H1 (cell line): ENCODE measurements at regions not wholly inside any gene's neighbourhood (a gene's known extent, or its start where the extent isn't known, plus 50 kb on each side); places are given as distances from the start of the nearest gene placed in this dataset.
A peak's percentile ranks its signal among the peaks of the same experiment; 100 is the strongest.

ENCODE experiments used
- CTCF ChIA-PET: fragments of 300-600 bp; sonication (Branson Sonifier 250); formaldehyde crosslinking; loops from one replicate; lab custom pipeline; 2021; ENCODE audit not compliant: partially characterized antibody; lab: Charles Lee
- POLR2A ChIA-PET: fragments of 300-600 bp; sonication (Branson Sonifier 250); formaldehyde crosslinking; loops from one replicate; lab custom pipeline; 2021; ENCODE audit warnings: inconsistent platforms; ENCODE audit not compliant: partially characterized antibody; lab: Charles Lee
- DNase-seq, 2 experiments: peaks; one replicate each; pipeline versions ENCODE4 v3.0.0 to v3.0.0-alpha.2; 2010 to 2022; ENCODE audit warnings: low spot score in 2 of 2, low read depth in 1 of 2, mixed read lengths in 1 of 2
- FAIRE-seq: peaks from 2 replicates; lab custom pipeline; 2011; peaks lifted over from hg19 to GRCh38; lab: Jason Lieb, UNC
- H2AFZ ChIP-seq: 2 replicates; pipeline ENCODE4 v1.8.1; 2012; ENCODE audit warnings: low read length, inconsistent platforms
- H2AK5ac ChIP-seq: 2 replicates; pipeline ENCODE4 v1.6.1; 2013; ENCODE audit warnings: low read depth, low read length
- H2BK120ac ChIP-seq: replicated peaks from 2 replicates; pipeline ENCODE3; 2013; ENCODE audit warnings: low read depth, low read length, inconsistent platforms
- H2BK12ac ChIP-seq: 2 replicates; pipeline ENCODE4 v1.6.1; 2013; ENCODE audit warnings: low read depth, low read length
- H2BK15ac ChIP-seq: 2 replicates; pipeline ENCODE4 v1.6.1; 2013; ENCODE audit warnings: low read length
- H2BK20ac ChIP-seq: 2 replicates; pipeline ENCODE4 v1.6.1; 2013; ENCODE audit warnings: low read length
- H2BK5ac ChIP-seq: 2 replicates; pipeline ENCODE4 v1.6.1; 2013; ENCODE audit warnings: low read depth, low read length
- H3K14ac ChIP-seq: 2 replicates; pipeline ENCODE4 v1.6.1; 2013; ENCODE audit warnings: inconsistent platforms; ENCODE audit not compliant: insufficient read length
- H3K18ac ChIP-seq: 2 replicates; pipeline ENCODE4 v1.6.1; 2013; ENCODE audit warnings: low read length; ENCODE audit errors: extremely low read depth
- H3K23ac ChIP-seq: 2 replicates; pipeline ENCODE4 v1.6.1; 2013; ENCODE audit warnings: inconsistent platforms; ENCODE audit not compliant: insufficient read length
- H3K23me2 ChIP-seq: 2 replicates; pipeline ENCODE4 v1.6.1; 2013; ENCODE audit warnings: low read depth, low read length
- H3K27ac ChIP-seq: 2 replicates; pipeline ENCODE4 v1.6.1; 2011; ENCODE audit warnings: low read depth, low read length, inconsistent platforms
- H3K27me3 ChIP-seq, 4 experiments: replicated peaks in 1 of 4; 1 replicate in 1 of 4; 2 replicates in 3 of 4; pipeline versions ENCODE4 v1.6.1 to v1.8.1; 2011 to 2013; ENCODE audit warnings: low read length in 3 of 4, mild to moderate bottlenecking in 3 of 4, inconsistent platforms in 2 of 4, mixed read lengths in 2 of 4, moderate library complexity in 1 of 4; ENCODE audit not compliant: control insufficient read depth in 3 of 4, insufficient read depth in 3 of 4; ENCODE audit errors: extremely low read depth in 1 of 4
- H3K36me3 ChIP-seq, 4 experiments: 2 replicates each; pipeline versions ENCODE4 v1.6.1 to v1.8.1; 2011 to 2013; ENCODE audit warnings: mild to moderate bottlenecking in 4 of 4, low read length in 3 of 4, moderate library complexity in 2 of 4, control low read depth in 1 of 4, inconsistent platforms in 1 of 4; ENCODE audit not compliant: insufficient read depth in 4 of 4, control insufficient read depth in 2 of 4
- H3K4ac ChIP-seq: replicated peaks from 2 replicates; pipeline ENCODE3; 2013; ENCODE audit warnings: low read length, low read depth, mixed read lengths, inconsistent platforms; ENCODE audit not compliant: insufficient read length
- H3K4me1 ChIP-seq, 4 experiments: replicated peaks in 1 of 4; 1 replicate in 1 of 4; 2 replicates in 3 of 4; pipeline versions ENCODE4 v1.6.1 to v1.8.1; 2011 to 2013; ENCODE audit warnings: low read length in 3 of 4, inconsistent platforms in 2 of 4, mixed read lengths in 1 of 4; ENCODE audit not compliant: insufficient read depth in 4 of 4, control insufficient read depth in 3 of 4
- H3K4me2 ChIP-seq, 2 experiments: 2 replicates each; pipeline versions ENCODE4 v1.6.1 to v1.8.1; 2011 to 2013; ENCODE audit warnings: low read depth in 2 of 2, low read length in 2 of 2, control low read depth in 1 of 2, inconsistent platforms in 1 of 2, mild to moderate bottlenecking in 1 of 2; ENCODE audit not compliant: insufficient read depth in 1 of 2
- H3K4me3 ChIP-seq, 4 experiments: fragments of 200-600, 300-600 bp in 1 of 4; sonication (generic), shearing (Covaris generic), sonication (Bioruptor Twin) in 1 of 4; 2 replicates each; pipeline versions ENCODE4 v1.5.1 to v1.8.1; 2011 to 2016; ENCODE audit warnings: low read length in 4 of 4, low read depth in 3 of 4, control low read depth in 2 of 4, inconsistent platforms in 2 of 4, mild to moderate bottlenecking in 2 of 4, mixed read lengths in 1 of 4, moderate library complexity in 1 of 4; ENCODE audit not compliant: insufficient read depth in 2 of 4; ENCODE audit errors: extremely low read depth in 1 of 4
- H3K56ac ChIP-seq: replicated peaks from 2 replicates; pipeline ENCODE3; 2013; ENCODE audit warnings: low read depth, mild to moderate bottlenecking, mixed read lengths, low read length, inconsistent platforms; ENCODE audit not compliant: insufficient read length
- H3K79me1 ChIP-seq: 2 replicates; pipeline ENCODE4 v1.6.1; 2013; ENCODE audit warnings: low read depth, low read length, control low read depth
- H3K79me2 ChIP-seq, 2 experiments: 2 replicates each; pipeline versions ENCODE4 v1.6.1 to v1.8.1; 2012 to 2013; ENCODE audit warnings: low read length in 2 of 2, mild to moderate bottlenecking in 2 of 2, inconsistent platforms in 1 of 2; ENCODE audit not compliant: insufficient read depth in 2 of 2, control insufficient read depth in 1 of 2
- H3K9ac ChIP-seq, 4 experiments: replicated peaks in 1 of 4; 1 replicate in 1 of 4; 2 replicates in 3 of 4; pipeline versions ENCODE4 v1.6.1 to v1.8.1; 2011 to 2013; ENCODE audit warnings: low read depth in 3 of 4, low read length in 3 of 4, control low read depth in 2 of 4, mild to moderate bottlenecking in 2 of 4, moderate library complexity in 2 of 4, inconsistent platforms in 1 of 4; ENCODE audit errors: extremely low read depth in 1 of 4
- H3K9me3 ChIP-seq, 2 experiments: 2 replicates each; pipeline versions ENCODE4 v1.6.1 to v1.8.1; 2012 to 2013; ENCODE audit warnings: mild to moderate bottlenecking in 2 of 2, moderate library complexity in 2 of 2, control low read depth in 1 of 2, inconsistent platforms in 1 of 2, low read depth in 1 of 2, low read length in 1 of 2, mixed read lengths in 1 of 2; ENCODE audit not compliant: insufficient read depth in 2 of 2
- H4K20me1 ChIP-seq, 2 experiments: replicated peaks in 1 of 2; 2 replicates each; pipeline versions ENCODE3 to v1.8.1; 2011 to 2013; ENCODE audit warnings: inconsistent platforms in 2 of 2, low read length in 2 of 2, mild to moderate bottlenecking in 1 of 2; ENCODE audit not compliant: insufficient read depth in 2 of 2, control insufficient read depth in 1 of 2
- H4K5ac ChIP-seq: 2 replicates; pipeline ENCODE4 v1.6.1; 2013; ENCODE audit warnings: low read length, low read depth, mixed read lengths, inconsistent platforms; ENCODE audit not compliant: insufficient read length
- H4K8ac ChIP-seq: 2 replicates; pipeline ENCODE4 v1.8.0; 2013; ENCODE audit warnings: mild to moderate bottlenecking, moderate library complexity, low read length, inconsistent platforms; ENCODE audit not compliant: insufficient read depth; ENCODE audit errors: extremely low read depth
- H4K91ac ChIP-seq: replicated peaks from 2 replicates; pipeline ENCODE3; 2013; ENCODE audit warnings: low read length, mixed read lengths, inconsistent platforms; ENCODE audit not compliant: insufficient read length
- ATF3 ChIP-seq: IDR thresholded peaks from 2 replicates; pipeline ENCODE4 v1.6.1; 2011; ENCODE audit warnings: low read depth, mild to moderate bottlenecking, low read length; ENCODE audit not compliant: insufficient read depth
- CEBPB ChIP-seq: IDR thresholded peaks from 2 replicates; pipeline ENCODE4 v1.6.1; 2012; ENCODE audit warnings: low read depth, low read length
- CHD1 ChIP-seq: IDR thresholded peaks from 2 replicates; pipeline ENCODE4 v1.6.1; 2012; ENCODE audit warnings: low read depth, low read length, improper control_type of control experiment
- E2F6 ChIP-seq: IDR thresholded peaks from 2 replicates; pipeline ENCODE4 v1.6.1; 2012; ENCODE audit warnings: inconsistent platforms
- EGR1 ChIP-seq: IDR thresholded peaks from 2 replicates; pipeline ENCODE4 v1.6.1; 2011; ENCODE audit warnings: low read depth, low read length, borderline replicate concordance
- EP300 ChIP-seq, 2 experiments: IDR thresholded peaks; 1 replicate in 1 of 2; 2 replicates in 1 of 2; pipeline ENCODE4 v1.6.1; 2011 to 2012; ENCODE audit warnings: low read depth in 2 of 2, low read length in 2 of 2, mild to moderate bottlenecking in 2 of 2, borderline replicate concordance in 1 of 2, inconsistent platforms in 1 of 2, moderate library complexity in 1 of 2
- KDM1A ChIP-seq: fragments of 200-600, 300-600 bp; sonication (generic); IDR thresholded peaks from 2 replicates; pipeline ENCODE4 v1.7.1; 2016; ENCODE audit warnings: mild to moderate bottlenecking, low read length, borderline replicate concordance
- KDM4A ChIP-seq: IDR thresholded peaks from one replicate; pipeline ENCODE4 v1.7.1; 2012; ENCODE audit warnings: low read depth, mild to moderate bottlenecking, moderate library complexity, low read length, inconsistent platforms; ENCODE audit not compliant: severe bottlenecking
- MAFK ChIP-seq: IDR thresholded peaks from 2 replicates; pipeline ENCODE4 v1.6.1; 2012; ENCODE audit warnings: low read depth, mild to moderate bottlenecking, improper control_type of control experiment, low read length
- POLR2A ChIP-seq, 2 experiments: IDR thresholded peaks; 1 replicate in 1 of 2; 2 replicates in 1 of 2; pipeline ENCODE4 v1.6.1; 2011; ENCODE audit warnings: low read depth in 2 of 2, low read length in 2 of 2, mild to moderate bottlenecking in 2 of 2; ENCODE audit errors: control extremely low read depth in 1 of 2
- POLR2AphosphoS5 ChIP-seq: IDR thresholded peaks from 2 replicates; pipeline ENCODE4 v1.6.1; 2011; ENCODE audit warnings: low read depth, low read length
- SRF ChIP-seq: IDR thresholded peaks from 2 replicates; pipeline ENCODE4 v1.6.1; 2011; ENCODE audit warnings: mild to moderate bottlenecking, low read depth, low read length, moderate library complexity
- WGBS, 2 experiments: shearing (Covaris generic) in 1 of 2; methylation state at CpG; one replicate each; pipeline versions ENCODE4 v1.1.6 to v1.1.7; 2013 to 2015; ENCODE audit warnings: low lambda C conversion rate in 2 of 2, mixed read lengths in 2 of 2, inconsistent platforms in 1 of 2, low coverage in 1 of 2, missing lambda C conversion rate in 1 of 2; ENCODE audit not compliant: insufficient replicate concordance in 2 of 2, insufficient coverage in 1 of 2, insufficient read length in 1 of 2; ENCODE audit errors: extremely low coverage in 1 of 2, missing lambda C conversion rate in 1 of 2; 5-methylcytosine and 5-hydroxymethylcytosine counted together

- Histone ChIP-seq H2AK5ac (no peak overlapping the region), H3K23me2 (no peaks in the 10 kb centered on the region), H2BK15ac (no peak overlapping the region), H3K56ac (no peak overlapping the region), H2BK20ac (no peak overlapping the region), H2BK12ac (no peak overlapping the region), H3K36me3 (no peaks in the 10 kb centered on the region), H3K27me3 (no peaks in the 10 kb centered on the region), H3K79me1 (no peaks in the 10 kb centered on the region), H3K4ac (no peak overlapping the region), H3K23ac (no peak overlapping the region), H3K18ac (no peak overlapping the region), H2BK120ac (no peak overlapping the region), H3K9me3 (no peaks in the 10 kb centered on the region), H3K9ac (no peak overlapping the region), H3K79me2 (no peaks in the 10 kb centered on the region), H3K4me3 (no peak overlapping the region), H2BK5ac (no peak overlapping the region), H3K14ac (no peak overlapping the region), H3K27ac (no peak overlapping the region), H4K8ac (peak overlapping the region; percentile 51), H2AFZ (peak overlapping the region; percentile 64; the same call in 1 of the 2 replicates), H4K20me1 (no peaks in the 10 kb centered on the region), H4K91ac (no peak overlapping the region), H3K4me2 (no peak overlapping the region), H3K4me1 (no peaks in the 10 kb centered on the region), H4K5ac (no peak overlapping the region)
- CTCF ChIA-PET = interaction anchor here (0.7 to 4.5 kb wide), 6 partner anchors 9 to 560 kb away, joined by 3 to 26 read pairs (median 4); no protein-coding TSS in a partner anchor
- FAIRE-seq (no peak), DNase-seq (no peak)
- POLR2A ChIA-PET = interaction anchor here (0.5 kb wide), 1 partner anchor 376 kb away, joined by 3 read pairs; no protein-coding TSS in a partner anchor
- 90% methylated on average over 7 of the region's 7 CpGs; no CpG with 5 or more reads in 1 of the 2 experiments for WGBS, 2 experiments
- TF ChIP-seq E2F6 = no peak
- TF ChIP-seq EGR1 = no peak
- TF ChIP-seq CEBPB = no peak
- TF ChIP-seq ATF3 = no peak
- TF ChIP-seq KDM1A = no peak
- no peak for TF ChIP-seq EP300 (IDR thresholded peaks at IDR 0.05; ENCODE audit: borderline replicate concordance in 1 of 2, low read depth in 2 of 2, low read length in 2 of 2)
- TF ChIP-seq POLR2AphosphoS5 = no peak
- no peak for TF ChIP-seq SRF
- no peak for TF ChIP-seq CHD1
- no peak for TF ChIP-seq POLR2A (IDR thresholded peaks at IDR 0.05; ENCODE audit: control extremely low read depth in 1 of 2, low read depth in 2 of 2, low read length in 2 of 2)
- no peak for TF ChIP-seq KDM4A
- no peak for TF ChIP-seq MAFK
Measured at GRCh38 chr4:117691572-117692351, 342.5 kb upstream of the NDST3 start.
